ENCODE measurements at regions not wholly inside any gene's neighbourhood (a gene's known extent, or its start where the extent isn't known, plus 50 kb on each side); places are given as distances from the start of the nearest gene placed in this dataset.

- Histone ChIP-seq H3K79me2 (ENCODE audit: low read length) (no peaks in the 10 kb centered on the region), H3K36me3 (replicated peaks; ENCODE audit: insufficient read depth, low read length) (no peaks in the 10 kb centered on the region), H3K4me2 (ENCODE audit: low read depth, low read length) (no peak overlapping the region), H3K4me1 (ENCODE audit: low read length) (no peaks in the 10 kb centered on the region), H2AFZ (ENCODE audit: low read length) (no peak overlapping the region), H3K27me3 (replicated peaks; ENCODE audit: insufficient read depth, low read length) (peaks cover 11% of the 10 kb centered on the region), H3F3A (ENCODE audit: insufficient read depth, low read length) (no peaks in the 10 kb centered on the region), H4K20me1 (ENCODE audit: insufficient read depth, low read length) (no peaks in the 10 kb centered on the region), H3K9ac (ENCODE audit: low read length) (no peak overlapping the region), H3K4me3 (ENCODE audit: low read length) (no peak overlapping the region), H3K9me3 (replicated peaks; ENCODE audit: insufficient read depth, low read length) (no peaks in the 10 kb centered on the region), H3K9me2 (replicated peaks; ENCODE audit: insufficient read depth, low read length) (no peaks in the 10 kb centered on the region), H3K27ac (ENCODE audit: low read length) (no peak overlapping the region)
- no peak for DNase-seq
- TF ChIP-seq CTCF (IDR thresholded peaks at IDR 0.05; ENCODE audit: low read length) (no peak), EZH2 (optimal IDR thresholded peaks at IDR 0.05; ENCODE audit: low read depth, low read length) (no peak), EZH2phosphoT487 (IDR thresholded peaks at IDR 0.05; ENCODE audit: low read length) (no peak)
Measured at GRCh38 chr22:49307870-49308269, 519.8 kb downstream of the BRD1 start.

GRCh38 chr22:49307481-49307830 is 520.2 kb downstream of the BRD1 start:
- Histone ChIP-seq H3F3A (ENCODE audit: insufficient read depth, low read length) (no peaks in the 10 kb centered on the region), H3K9me2 (replicated peaks; ENCODE audit: insufficient read depth, low read length) (no peaks in the 10 kb centered on the region), H3K27ac (ENCODE audit: low read length) (no peak overlapping the region), H3K27me3 (replicated peaks; ENCODE audit: insufficient read depth, low read length) (peaks cover 13% of the 10 kb centered on the region), H3K4me2 (ENCODE audit: low read depth, low read length) (no peak overlapping the region), H3K4me1 (ENCODE audit: low read length) (no peaks in the 10 kb centered on the region), H2AFZ (ENCODE audit: low read length) (no peak overlapping the region), H3K9ac (ENCODE audit: low read length) (no peak overlapping the region), H3K36me3 (replicated peaks; ENCODE audit: insufficient read depth, low read length) (no peaks in the 10 kb centered on the region), H3K79me2 (ENCODE audit: low read length) (no peaks in the 10 kb centered on the region), H4K20me1 (ENCODE audit: insufficient read depth, low read length) (no peaks in the 10 kb centered on the region), H3K4me3 (ENCODE audit: low read length) (no peak overlapping the region), H3K9me3 (replicated peaks; ENCODE audit: insufficient read depth, low read length) (no peaks in the 10 kb centered on the region)
- no peak for TF ChIP-seq EZH2phosphoT487 (IDR thresholded peaks at IDR 0.05; ENCODE audit: low read length)
- TF ChIP-seq CTCF (IDR thresholded peaks at IDR 0.05; ENCODE audit: low read length): no peak
- no peak for DNase-seq

GRCh38 chr22:49306632-49307480 is 520.8 kb downstream of the BRD1 start:
- Histone ChIP-seq H3F3A (ENCODE audit: insufficient read depth, low read length) (no peaks in the 10 kb centered on the region), H3K27ac (ENCODE audit: low read length) (no peak overlapping the region), H3K9me2 (replicated peaks; ENCODE audit: insufficient read depth, low read length) (no peaks in the 10 kb centered on the region), H3K27me3 (replicated peaks; ENCODE audit: insufficient read depth, low read length) (peaks cover 17% of the 10 kb centered on the region), H2AFZ (ENCODE audit: low read length) (no peak overlapping the region), H4K20me1 (ENCODE audit: insufficient read depth, low read length) (no peaks in the 10 kb centered on the region), H3K36me3 (replicated peaks; ENCODE audit: insufficient read depth, low read length) (no peaks in the 10 kb centered on the region), H3K4me2 (ENCODE audit: low read depth, low read length) (no peak overlapping the region), H3K4me1 (ENCODE audit: low read length) (no peaks in the 10 kb centered on the region), H3K79me2 (ENCODE audit: low read length) (no peaks in the 10 kb centered on the region), H3K9ac (ENCODE audit: low read length) (no peak overlapping the region), H3K9me3 (replicated peaks; ENCODE audit: insufficient read depth, low read length) (no peaks in the 10 kb centered on the region), H3K4me3 (ENCODE audit: low read length) (no peak overlapping the region)
- TF ChIP-seq CTCF (IDR thresholded peaks at IDR 0.05; ENCODE audit: low read length) (no peak), EZH2 (optimal IDR thresholded peaks at IDR 0.05; ENCODE audit: low read depth, low read length) (no peak), EZH2phosphoT487 (IDR thresholded peaks at IDR 0.05; ENCODE audit: low read length) (no peak)
- no peak for DNase-seq

Data from MM.1S (cell line).